Activated CD8-positive, alpha-beta memory T cell treated with anti-CD3 and anti-CD28 coated beads, Interleukin-2, amount 50 U/mL, for 24 hours (primary cell): ENCODE measurements at regions not wholly inside any gene's neighbourhood (a gene's known extent, or its start where the extent isn't known, plus 50 kb on each side); places are given as distances from the start of the nearest gene placed in this dataset.

Experiments used
- DNase-seq: peaks from one replicate; pipeline ENCODE4 v3.0.0-alpha.2; 2020; ENCODE audit errors: extremely low read depth

- no peak for DNase-seq
These were observed 255.9 kb upstream of the CXCR4 start for GRCh38 chr2:136373841-136374240.

DNA sequence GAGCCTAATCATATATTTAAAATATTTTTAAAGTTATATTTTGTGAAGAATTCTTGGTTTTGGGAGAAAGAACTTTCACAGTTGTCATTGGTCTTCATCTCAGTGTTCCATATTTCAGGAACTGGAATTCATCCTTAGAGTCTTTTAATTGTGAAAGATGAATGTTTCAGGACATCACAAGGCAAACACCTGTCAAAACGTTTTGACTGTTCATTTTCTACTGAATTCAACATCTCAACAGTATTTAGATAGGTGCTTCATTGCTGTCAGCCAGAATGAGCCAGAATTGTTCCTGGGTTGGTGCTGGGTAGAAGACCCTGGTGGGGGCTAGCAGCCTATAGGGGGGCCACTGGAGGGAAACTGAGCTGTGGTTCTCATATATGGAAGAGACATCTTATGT, 255.1 kb upstream of the CXCR4 start:
- DNase-seq: no peak

DNA sequence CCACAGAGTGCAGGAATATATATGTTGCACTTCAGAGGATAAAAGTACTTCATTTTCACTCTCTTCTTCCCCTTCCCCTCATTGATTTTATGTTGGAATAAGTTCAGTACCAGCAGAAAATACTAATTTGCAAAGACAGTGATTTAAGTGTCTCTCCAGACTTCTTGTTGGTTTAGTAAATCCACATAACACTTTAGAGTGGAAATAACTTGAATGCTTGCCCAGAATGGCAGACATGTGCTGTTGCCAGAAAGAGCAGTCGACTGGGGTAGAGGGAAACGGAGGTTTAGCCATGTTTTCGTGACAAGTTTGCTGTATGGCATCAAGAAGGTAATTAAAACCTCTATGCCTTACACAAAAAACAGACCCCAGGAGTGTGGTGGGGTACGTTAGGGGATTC, 246.0 kb upstream of the CXCR4 start:
- no peak for DNase-seq

DNA sequence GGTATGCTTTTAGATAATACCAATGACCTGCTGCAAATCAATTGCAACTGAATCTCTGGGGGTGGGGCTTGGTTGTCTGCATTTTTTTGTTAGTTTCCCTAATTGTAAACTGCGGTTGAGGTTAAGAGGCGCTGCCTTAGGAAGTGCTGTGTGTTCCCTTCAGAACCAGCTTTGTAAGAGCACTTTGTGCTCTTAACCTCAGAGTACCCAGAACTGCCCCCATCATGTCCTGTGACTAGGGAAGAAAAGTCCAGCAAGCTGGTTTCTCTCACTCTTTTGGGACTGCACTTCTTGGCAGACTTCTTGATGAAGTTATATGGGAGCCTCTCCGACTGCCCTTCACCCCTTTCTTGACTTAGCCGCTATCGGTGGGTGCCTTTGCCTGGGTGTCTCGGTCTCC, 245.5 kb upstream of the CXCR4 start:
- no peak for DNase-seq

GRCh38 chr2:136362676-136363390, 244.9 kb upstream of the CXCR4 start:
- DNase-seq: no peak

DNA sequence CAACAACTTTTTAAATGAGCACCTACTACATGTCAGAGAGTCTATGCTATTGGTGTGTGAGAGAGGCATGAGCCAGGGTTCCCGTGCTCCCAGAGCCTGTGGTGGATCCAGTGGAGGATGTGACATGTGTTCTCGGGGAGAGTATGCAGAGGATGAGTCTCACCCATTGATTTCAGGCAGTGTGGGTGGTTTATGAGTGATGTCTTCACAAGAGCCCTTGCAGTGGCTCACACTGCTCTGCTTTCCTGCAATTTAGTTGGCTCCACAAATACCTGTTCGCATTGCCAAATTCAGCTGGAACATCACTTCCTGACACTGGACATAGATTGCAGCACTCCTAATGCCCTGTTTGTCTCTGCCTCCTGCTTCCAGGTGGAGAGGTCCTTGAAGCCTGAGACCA, 243.6 kb upstream of the CXCR4 start:
- DNase-seq: no peak

GRCh38 chr2:136360790-136361189, 242.8 kb upstream of the CXCR4 start:
- no peak for DNase-seq

GRCh38 chr2:136359121-136359965, 241.4 kb upstream of the CXCR4 start:
- no peak for DNase-seq

GRCh38 chr2:136358576-136358975, 240.6 kb upstream of the CXCR4 start:
- DNase-seq: no peak

- DNase-seq: no peak
These were observed 239.0 kb upstream of the CXCR4 start for GRCh38 chr2:136357007-136357380.

- no peak for DNase-seq
These were observed 238.4 kb upstream of the CXCR4 start for GRCh38 chr2:136356125-136357006.

DNA sequence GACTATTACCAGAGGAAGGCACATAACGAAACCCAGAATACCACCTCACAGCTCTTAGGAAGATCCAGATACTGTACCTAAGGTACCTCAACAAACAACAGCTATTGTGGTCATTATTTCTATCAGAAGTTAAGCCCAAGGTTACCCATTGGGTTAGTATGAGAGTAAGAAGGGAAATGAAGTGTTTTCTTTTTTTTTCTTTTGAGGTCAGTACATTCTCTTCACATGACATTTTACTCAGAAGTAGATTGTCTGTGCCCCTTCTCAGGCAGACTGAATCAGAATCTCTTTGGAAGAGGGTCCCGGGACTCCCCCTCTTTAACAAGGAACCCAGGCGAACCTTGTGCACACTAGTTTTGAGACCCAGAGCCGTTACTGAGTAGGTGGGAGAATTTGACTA, 233.7 kb upstream of the CXCR4 start:
- no peak for DNase-seq

- DNase-seq: no peak
These were observed 230.0 kb upstream of the CXCR4 start for GRCh38 chr2:136347981-136348380.

GRCh38 chr2:136344339-136344738, 226.4 kb upstream of the CXCR4 start:
- DNase-seq: no peak

DNA sequence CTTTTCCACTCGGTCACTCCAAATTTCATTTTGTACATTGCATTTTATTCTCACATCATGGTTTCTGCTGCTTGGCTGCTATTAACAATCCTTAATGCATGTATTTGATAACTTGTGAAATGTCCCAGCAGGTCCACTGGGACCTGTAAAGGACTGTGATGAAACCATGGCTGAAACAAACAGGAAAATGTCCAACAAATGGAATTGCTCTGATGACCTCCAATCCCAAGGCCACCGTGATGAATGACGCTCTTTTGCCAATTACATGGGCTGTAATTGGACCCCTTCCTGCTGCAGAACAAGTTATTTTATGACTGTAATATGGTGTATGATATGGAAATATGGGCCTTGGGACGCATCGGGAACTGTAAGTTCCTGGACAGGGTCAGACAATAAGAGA, 224.2 kb upstream of the CXCR4 start:
- no peak for DNase-seq

- no peak for DNase-seq
These were observed 217.0 kb upstream of the CXCR4 start for GRCh38 chr2:136334967-136335366.

GRCh38 chr2:136332436-136333095, 214.6 kb upstream of the CXCR4 start:
- no peak for DNase-seq

DNA sequence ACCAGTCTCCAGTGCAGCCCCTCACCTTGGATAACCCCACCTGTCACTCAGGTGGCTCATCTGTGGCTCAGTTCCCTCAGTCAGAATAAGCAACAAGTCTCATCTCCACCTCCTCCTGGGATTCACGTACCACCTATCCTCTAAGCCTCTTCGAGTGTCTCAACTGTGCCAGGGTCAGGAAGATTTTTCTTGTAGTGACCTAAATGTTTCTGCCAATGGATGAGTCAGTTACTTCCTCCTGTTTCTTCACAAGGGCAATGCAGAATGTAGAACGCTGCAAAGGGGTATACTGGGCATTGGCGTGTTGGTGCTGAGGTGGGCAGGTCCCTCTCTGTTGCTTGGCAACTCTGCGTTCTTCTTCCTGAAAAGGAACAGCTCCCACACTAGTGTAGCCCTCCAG, 213.3 kb upstream of the CXCR4 start:
- DNase-seq: no peak

- DNase-seq: no peak
These were observed 210.4 kb upstream of the CXCR4 start for GRCh38 chr2:136328207-136328795.

GRCh38 chr2:136327162-136327852, 209.4 kb upstream of the CXCR4 start:
- peak; percentile 45 for DNase-seq

- no peak for DNase-seq
These were observed 207.9 kb upstream of the CXCR4 start for GRCh38 chr2:136325844-136326331.
